CD4-positive, alpha-beta T cell (primary cell): ENCODE measurements at regions not wholly inside any gene's neighbourhood (a gene's known extent, or its start where the extent isn't known, plus 50 kb on each side); places are given as distances from the start of the nearest gene placed in this dataset.

Experiments used
- ATAC-seq: fragments of 200-7000 bp; cut with Tn5 transposase; one replicate; pipeline ENCODE4 v1.10.0; 2022; ENCODE audit warnings: mild to moderate bottlenecking; ENCODE audit not compliant: poor library complexity
- CTCF ChIA-PET: fragments of 350-600 bp; sonication (Branson Sonifier 250); formaldehyde crosslinking; loops from one replicate; lab custom pipeline; 2021; ENCODE audit warnings: antibody characterized with exemption, inconsistent platforms; lab: Charles Lee
- POLR2A ChIA-PET: fragments of 350-600 bp; sonication (Branson Sonifier 250); formaldehyde crosslinking; loops from one replicate; lab custom pipeline; 2021; ENCODE audit warnings: antibody characterized with exemption, inconsistent platforms; lab: Charles Lee
- DNase-seq, 14 experiments: peaks; one replicate each; pipeline ENCODE4 v3.0.0-alpha.2; 2013 to 2020; ENCODE audit warnings: mixed read lengths in 2 of 14
- H3K27ac ChIP-seq, 2 donors: one replicate each; pipeline versions ENCODE4 v1.5.1 to v1.7.0; 2013; ENCODE audit warnings: low read length in 2 of 2, low read depth in 1 of 2, mild to moderate bottlenecking in 1 of 2
- H3K27me3 ChIP-seq, 2 experiments: 1 replicate in 1 of 2; 2 replicates in 1 of 2; pipeline versions ENCODE4 v1.6.1 to v1.7.0; 2013; ENCODE audit warnings: low read length in 2 of 2, control low read depth in 1 of 2, mild to moderate bottlenecking in 1 of 2, moderate library complexity in 1 of 2; ENCODE audit not compliant: insufficient read depth in 2 of 2, control insufficient read depth in 1 of 2
- H3K36me3 ChIP-seq: one replicate; pipeline ENCODE4 v1.6.1; 2013; ENCODE audit warnings: low read length, control low read depth; ENCODE audit not compliant: insufficient read depth
- H3K4me1 ChIP-seq: one replicate; pipeline ENCODE4 v1.6.1; 2013; ENCODE audit warnings: low read length, control low read depth; ENCODE audit not compliant: insufficient read depth
- H3K4me3 ChIP-seq: one replicate; pipeline ENCODE4 v1.5.1; 2013; ENCODE audit warnings: mild to moderate bottlenecking, low read length, moderate library complexity
- H3K9me3 ChIP-seq, 2 experiments: 1 replicate in 1 of 2; 2 replicates in 1 of 2; pipeline versions ENCODE4 v1.6.1 to v1.7.0; 2013; ENCODE audit warnings: low read length in 2 of 2, mild to moderate bottlenecking in 2 of 2, control low read depth in 1 of 2, moderate library complexity in 1 of 2; ENCODE audit not compliant: control insufficient read depth in 1 of 2, insufficient read depth in 1 of 2
- H3K27ac Mint-ChIP-seq: one replicate; pipeline ENCODE4 v1.8.0; 2020; ENCODE audit warnings: mixed read lengths
- H3K27me3 Mint-ChIP-seq: one replicate; pipeline ENCODE4 v1.8.0; 2021; ENCODE audit warnings: mixed read lengths
- H3K36me3 Mint-ChIP-seq: one replicate; pipeline ENCODE4 v1.8.0; 2021; ENCODE audit warnings: low read depth, mixed read lengths
- H3K4me1 Mint-ChIP-seq: one replicate; pipeline ENCODE4 v1.8.0; 2021; ENCODE audit warnings: low read depth, mixed read lengths
- H3K4me3 Mint-ChIP-seq: one replicate; pipeline ENCODE4 v1.8.0; 2020; ENCODE audit warnings: mild to moderate bottlenecking, mixed read lengths
- H3K9me3 Mint-ChIP-seq: one replicate; pipeline ENCODE4 v1.8.0; 2020; ENCODE audit warnings: mixed read lengths
- intact Hi-C, 2 experiments: fragments of 100-400 bp; cut with DNase I in 1 of 2; cut with micrococcal nuclease in 1 of 2; formaldehyde crosslinking; loops; one replicate each; pipeline versions ENCODE4 v1.15.1 to v1.9.0; 2023 to 2025; cut with DNase I, micrococcal nuclease
- TF ChIP-seq, protein P1 (sequence below): fragments of 200-600 bp; IDR thresholded peaks from one replicate; pipeline ENCODE4 v1.8.0; 2022; ENCODE audit warnings: antibody characterized with exemption, mild to moderate bottlenecking

DNA sequence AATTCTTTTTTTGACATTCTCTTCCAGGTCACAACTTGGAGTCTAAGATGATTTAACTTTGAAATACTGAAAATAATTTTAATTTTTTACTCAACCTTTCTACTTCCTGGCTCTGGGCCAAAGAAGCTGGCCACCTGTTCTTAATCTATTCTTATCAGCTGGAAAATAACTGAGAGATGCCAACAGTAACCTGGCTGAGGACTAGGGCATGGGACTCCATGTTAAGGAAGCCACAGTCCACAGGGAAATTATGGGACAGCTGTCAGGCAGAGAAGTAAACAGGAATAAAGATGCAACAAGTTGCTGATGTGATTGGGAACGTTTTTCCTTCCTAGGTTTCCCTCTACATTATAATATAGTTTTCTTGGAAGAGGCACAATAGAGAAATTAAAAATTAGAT lies 84.7 kb upstream of the CPNE4 start:
- Histone ChIP-seq H3K4me3 (no peak overlapping the region), H3K27ac (no peak overlapping the region), H3K4me1 (no peaks in the 10 kb centered on the region), H3K36me3 (no peaks in the 10 kb centered on the region), H3K9me3 (no peaks in the 10 kb centered on the region), H3K27me3 (no peaks in the 10 kb centered on the region)
- intact Hi-C loops = no loop called here
- Mint-ChIP-seq H3K36me3 (no peaks in the 10 kb centered on the region), H3K27ac (no peak overlapping the region), H3K27me3 (peaks cover 4% of the 10 kb centered on the region), H3K9me3 (peaks cover 7% of the 10 kb centered on the region), H3K4me3 (no peak overlapping the region), H3K4me1 (no peaks in the 10 kb centered on the region)
- ATAC-seq = no peak
- ChIA-PET POLR2A (no interaction called here), CTCF (no interaction called here)
- DNase-seq = no peak
- TF ChIP-seq, protein P1, sequence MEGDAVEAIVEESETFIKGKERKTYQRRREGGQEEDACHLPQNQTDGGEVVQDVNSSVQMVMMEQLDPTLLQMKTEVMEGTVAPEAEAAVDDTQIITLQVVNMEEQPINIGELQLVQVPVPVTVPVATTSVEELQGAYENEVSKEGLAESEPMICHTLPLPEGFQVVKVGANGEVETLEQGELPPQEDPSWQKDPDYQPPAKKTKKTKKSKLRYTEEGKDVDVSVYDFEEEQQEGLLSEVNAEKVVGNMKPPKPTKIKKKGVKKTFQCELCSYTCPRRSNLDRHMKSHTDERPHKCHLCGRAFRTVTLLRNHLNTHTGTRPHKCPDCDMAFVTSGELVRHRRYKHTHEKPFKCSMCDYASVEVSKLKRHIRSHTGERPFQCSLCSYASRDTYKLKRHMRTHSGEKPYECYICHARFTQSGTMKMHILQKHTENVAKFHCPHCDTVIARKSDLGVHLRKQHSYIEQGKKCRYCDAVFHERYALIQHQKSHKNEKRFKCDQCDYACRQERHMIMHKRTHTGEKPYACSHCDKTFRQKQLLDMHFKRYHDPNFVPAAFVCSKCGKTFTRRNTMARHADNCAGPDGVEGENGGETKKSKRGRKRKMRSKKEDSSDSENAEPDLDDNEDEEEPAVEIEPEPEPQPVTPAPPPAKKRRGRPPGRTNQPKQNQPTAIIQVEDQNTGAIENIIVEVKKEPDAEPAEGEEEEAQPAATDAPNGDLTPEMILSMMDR = no peak

- no peak for DNase-seq
- H3K36me3 Mint-ChIP-seq = no peaks in the 10 kb centered on the region
These were observed 89.3 kb upstream of the CPNE4 start for GRCh38 chr3:132124096-132124495.

DNA sequence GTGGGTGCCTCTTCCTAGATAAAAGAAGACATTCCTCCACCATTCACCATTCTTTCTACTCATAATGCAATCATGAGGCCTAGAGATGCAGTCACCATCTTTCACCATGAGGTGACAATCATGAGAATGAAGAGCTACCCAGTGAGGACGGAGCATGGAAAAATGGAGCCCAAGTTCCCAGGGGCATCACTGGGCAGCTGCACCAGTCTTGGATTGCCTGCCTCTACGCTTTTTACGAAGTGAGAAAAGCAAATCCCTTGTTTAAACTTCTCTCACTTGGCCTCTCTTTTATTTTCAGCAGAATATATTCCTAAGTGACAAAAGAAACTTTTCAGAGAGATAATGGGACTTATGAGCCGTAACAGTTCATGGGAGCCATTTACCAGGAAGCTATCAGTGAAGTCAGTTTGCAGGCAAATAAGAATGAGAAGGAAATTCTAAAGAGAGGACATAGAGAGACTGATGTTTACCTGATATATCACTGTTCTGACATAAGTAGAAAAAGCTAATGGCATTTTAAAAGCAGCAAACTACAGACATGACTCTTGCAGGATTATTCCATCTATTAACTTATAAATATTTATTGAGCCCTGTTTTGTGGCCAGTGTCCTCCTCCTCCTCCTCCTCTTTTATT lies 90.0 kb upstream of the CPNE4 start:
- H3K4me3 Mint-ChIP-seq = no peak overlapping the region
- H3K27ac ChIP-seq = no peak overlapping the region
- H3K4me3 ChIP-seq = no peak overlapping the region
- no peak overlapping the region for H3K27ac Mint-ChIP-seq
- CTCF ChIA-PET = no interaction called here
- H3K27me3 ChIP-seq = no peaks in the 10 kb centered on the region
- no peaks in the 10 kb centered on the region for H3K9me3 ChIP-seq
- ATAC-seq = no peak
- H3K27me3 Mint-ChIP-seq = peaks cover 4% of the 10 kb centered on the region
- H3K4me1 Mint-ChIP-seq = no peaks in the 10 kb centered on the region
- POLR2A ChIA-PET = no interaction called here
- TF ChIP-seq, protein P1 = no peak
- H3K36me3 Mint-ChIP-seq = no peaks in the 10 kb centered on the region
- intact Hi-C loops = no loop called here
- H3K36me3 ChIP-seq = no peaks in the 10 kb centered on the region
- H3K9me3 Mint-ChIP-seq = peaks cover 3% of the 10 kb centered on the region
- no peak for DNase-seq
- no peaks in the 10 kb centered on the region for H3K4me1 ChIP-seq

More at GRCh38 chr3:132124096-132124495, 89.3 kb upstream of the CPNE4 start:
- TF ChIP-seq, protein P1 = no peak
- no peak overlapping the region for H3K4me3 ChIP-seq
- H3K9me3 ChIP-seq = no peaks in the 10 kb centered on the region
- H3K27ac Mint-ChIP-seq = no peak overlapping the region
- ChIA-PET POLR2A (no interaction called here), CTCF (no interaction called here)
- no peak overlapping the region for H3K4me3 Mint-ChIP-seq
- H3K4me1 Mint-ChIP-seq = no peaks in the 10 kb centered on the region
- no peak overlapping the region for H3K27ac ChIP-seq
- no peaks in the 10 kb centered on the region for H3K27me3 ChIP-seq
- H3K36me3 ChIP-seq = no peaks in the 10 kb centered on the region
- intact Hi-C loops = no loop called here
- H3K4me1 ChIP-seq = no peaks in the 10 kb centered on the region
- peaks cover 4% of the 10 kb centered on the region for H3K27me3 Mint-ChIP-seq
- H3K9me3 Mint-ChIP-seq = peaks cover 3% of the 10 kb centered on the region
- no peak for ATAC-seq
